Islet precursor cell (in vitro differentiated cells): ENCODE measurements at regions not wholly inside any gene's neighbourhood (a gene's known extent, or its start where the extent isn't known, plus 50 kb on each side); places are given as distances from the start of the nearest gene placed in this dataset.
"Not testable (repeated sequence)": the region's sequence is repeated elsewhere in the genome, so short reads cannot be mapped to it uniquely, and the experiment has no call there.

ENCODE experiments used
- DNase-seq: peaks from one replicate; pipeline ENCODE4 v3.0.0-alpha.2; 2018

- not testable (repeated sequence) for DNase-seq
These were observed 206.7 kb downstream of the ALG10 start for GRCh38 chr12:34229033-34229432.

- no peak for DNase-seq
These were observed 211.3 kb downstream of the ALG10 start for GRCh38 chr12:34233618-34234017.

- no peak for DNase-seq
These were observed 213.8 kb downstream of the ALG10 start for GRCh38 chr12:34236073-34236472.

GRCh38 chr12:34244608-34245007 lies 222.3 kb downstream of the ALG10 start:
- DNase-seq: no peak

GRCh38 chr12:34249271-34249670 lies 227.0 kb downstream of the ALG10 start:
- DNase-seq: no peak

- not testable (repeated sequence) for DNase-seq
These were observed 229.6 kb downstream of the ALG10 start for GRCh38 chr12:34251879-34252278.

GRCh38 chr12:34253674-34254073 lies 231.4 kb downstream of the ALG10 start:
- DNase-seq: no peak

- DNase-seq: no peak
These were observed 234.8 kb downstream of the ALG10 start for GRCh38 chr12:34257093-34257492.

GRCh38 chr12:34262140-34262539 lies 239.8 kb downstream of the ALG10 start:
- not testable (repeated sequence) for DNase-seq

GRCh38 chr12:34264110-34264509 lies 241.8 kb downstream of the ALG10 start:
- DNase-seq: no peak

- DNase-seq: not testable (repeated sequence)
These were observed 251.4 kb downstream of the ALG10 start for GRCh38 chr12:34273703-34274102.

GRCh38 chr12:34275129-34275528 lies 252.8 kb downstream of the ALG10 start:
- DNase-seq: no peak

GRCh38 chr12:34286483-34286882 lies 264.2 kb downstream of the ALG10 start:
- no peak for DNase-seq

- DNase-seq: peak; percentile 25
These were observed 264.6 kb downstream of the ALG10 start for GRCh38 chr12:34286934-34287333.

GRCh38 chr12:34287437-34287836 lies 265.1 kb downstream of the ALG10 start:
- DNase-seq: peak; percentile 22

GRCh38 chr12:34287986-34288962 lies 266.0 kb downstream of the ALG10 start:
- DNase-seq: peak; percentile 32

GRCh38 chr12:34288963-34289345 lies 266.7 kb downstream of the ALG10 start:
- peak; percentile 24 for DNase-seq

- DNase-seq: peak; percentile 38
These were observed 267.4 kb downstream of the ALG10 start for GRCh38 chr12:34289431-34290380.

- DNase-seq: peak; percentile 35
These were observed 268.2 kb downstream of the ALG10 start for GRCh38 chr12:34290381-34290995.

- peak; percentile 39 for DNase-seq
These were observed 268.7 kb downstream of the ALG10 start for GRCh38 chr12:34291001-34291400.

GRCh38 chr12:34291426-34291901 lies 269.2 kb downstream of the ALG10 start:
- DNase-seq: no peak

GRCh38 chr12:34292736-34293625 lies 270.7 kb downstream of the ALG10 start:
- peak; percentile 44 for DNase-seq
